GM23338 (cell line): ENCODE measurements at regions not wholly inside any gene's neighbourhood (a gene's known extent, or its start where the extent isn't known, plus 50 kb on each side); places are given as distances from the start of the nearest gene placed in this dataset.

Experiments
- ATAC-seq: fragments of 200-7000 bp; cut with Tn5 transposase; 3 replicates; pipeline ENCODE4 v1.9.1; 2020
- DNase-seq: peaks from one replicate; pipeline ENCODE4 v3.0.0-alpha.2; 2015; ENCODE audit warnings: low spot score
- H2AFZ ChIP-seq: fragments of 200-600 bp; sonication (generic); 2 replicates; pipeline ENCODE4 v1.8.0; 2016; ENCODE audit warnings: antibody characterized with exemption, mild to moderate bottlenecking, moderate library complexity
- H3F3A ChIP-seq: fragments of 200-600 bp; sonication (generic); replicated peaks from 2 replicates; pipeline ENCODE4 v1.8.0; 2017; ENCODE audit warnings: antibody characterized with exemption, mixed run types, low read depth
- H3K27ac ChIP-seq: fragments of 200-600 bp; sonication (generic); 2 replicates; pipeline ENCODE4 v1.6.1; 2016; ENCODE audit warnings: low read depth
- H3K27me3 ChIP-seq: fragments of 200-600 bp; sonication (generic); 2 replicates; pipeline ENCODE4 v1.8.0; 2016; ENCODE audit warnings: mild to moderate bottlenecking, mixed run types, moderate library complexity; ENCODE audit not compliant: insufficient read depth
- H3K36me3 ChIP-seq: fragments of 200-600 bp; sonication (generic); 2 replicates; pipeline ENCODE4 v1.8.0; 2016; ENCODE audit warnings: mild to moderate bottlenecking; ENCODE audit not compliant: insufficient read depth
- H3K4me1 ChIP-seq: fragments of 200-600 bp; sonication (generic); 2 replicates; pipeline ENCODE4 v1.8.0; 2016; ENCODE audit warnings: mild to moderate bottlenecking, moderate library complexity; ENCODE audit not compliant: insufficient read depth
- H3K4me2 ChIP-seq: fragments of 200-600 bp; sonication (generic); 2 replicates; pipeline ENCODE4 v1.7.1; 2017; ENCODE audit warnings: mixed run types
- H3K4me3 ChIP-seq: fragments of 200-600 bp; sonication (generic); 2 replicates; pipeline ENCODE4 v1.6.1; 2016; ENCODE audit warnings: mixed run types
- H3K79me2 ChIP-seq: fragments of 200-600 bp; sonication (generic); replicated peaks from 2 replicates; pipeline ENCODE4 v1.8.0; 2017; ENCODE audit warnings: mild to moderate bottlenecking; ENCODE audit not compliant: insufficient read depth
- H3K9me2 ChIP-seq: fragments of 200-600 bp; sonication (generic); 2 replicates; pipeline ENCODE4 v1.8.0; 2017; ENCODE audit not compliant: insufficient read depth
- H4K20me1 ChIP-seq: fragments of 200-600 bp; sonication (generic); replicated peaks from 2 replicates; pipeline ENCODE4 v1.8.0; 2017; ENCODE audit warnings: mild to moderate bottlenecking; ENCODE audit not compliant: insufficient read depth
- H3K27ac Mint-ChIP-seq: 2 replicates; pipeline ENCODE4 v1.8.0; 2020; ENCODE audit warnings: inconsistent platforms, mild to moderate bottlenecking, moderate library complexity, mixed read lengths
- H3K27me3 Mint-ChIP-seq: 3 replicates; pipeline ENCODE4 v1.8.0; 2022; ENCODE audit warnings: low read depth, mild to moderate bottlenecking, moderate library complexity, mixed read lengths, inconsistent platforms; ENCODE audit not compliant: insufficient read depth, poor library complexity
- H3K36me3 Mint-ChIP-seq: 3 replicates; pipeline ENCODE4 v1.8.0; 2021; ENCODE audit warnings: low read depth, mild to moderate bottlenecking, inconsistent platforms, moderate library complexity, mixed read lengths
- H3K4me1 Mint-ChIP-seq: 3 replicates; pipeline ENCODE4 v1.8.0; 2020; ENCODE audit warnings: mild to moderate bottlenecking, inconsistent platforms, mixed read lengths
- H3K4me3 Mint-ChIP-seq: 3 replicates; pipeline ENCODE4 v1.8.0; 2021; ENCODE audit warnings: moderate library complexity, mild to moderate bottlenecking, inconsistent platforms, mixed read lengths
- H3K9me3 Mint-ChIP-seq: 3 replicates; pipeline ENCODE4 v1.8.0; 2020; ENCODE audit warnings: moderate library complexity, mild to moderate bottlenecking, inconsistent platforms, mixed read lengths
- CREB1 ChIP-seq: fragments of 250-450 bp; sonication (Bioruptor Pico); IDR thresholded peaks from 2 replicates; pipeline ENCODE4 v1.5.0; 2020; ENCODE audit warnings: low read depth, mild to moderate bottlenecking, moderate library complexity
- CTCF ChIP-seq, 2 experiments: fragments of 200-600 bp in 1 of 2; sonication (generic) in 1 of 2; conservative IDR thresholded peaks; 2 replicates each; pipeline versions ENCODE4 v1.5.1 to v1.6.1; 2016 to 2017; ENCODE audit warnings: antibody characterized with exemption in 2 of 2, low read depth in 2 of 2, mild to moderate bottlenecking in 2 of 2, moderate library complexity in 1 of 2
- ETS1 ChIP-seq: IDR thresholded peaks from 2 replicates; pipeline ENCODE4 v1.6.1; 2016; ENCODE audit warnings: antibody characterized with exemption
- EZH2 ChIP-seq: fragments of 200-600 bp; sonication (generic); IDR thresholded peaks from one replicate; pipeline ENCODE4 v1.8.0; 2017; ENCODE audit warnings: antibody characterized with exemption, mild to moderate bottlenecking, low read depth; ENCODE audit not compliant: unreplicated experiment
- EZH2phosphoT487 ChIP-seq: fragments of 200-600 bp; sonication (generic); IDR thresholded peaks from one replicate; pipeline ENCODE4 v1.8.1; 2018; ENCODE audit warnings: antibody characterized with exemption; ENCODE audit not compliant: unreplicated experiment
- JUNB ChIP-seq: IDR thresholded peaks from one replicate; pipeline ENCODE4 v1.6.1; 2016; ENCODE audit warnings: antibody characterized with exemption; ENCODE audit not compliant: unreplicated experiment
- NANOG ChIP-seq: IDR thresholded peaks from 2 replicates; pipeline ENCODE4 v1.6.1; 2016; ENCODE audit warnings: antibody characterized with exemption, borderline replicate concordance
- POLR2AphosphoS5 ChIP-seq: IDR thresholded peaks from 2 replicates; pipeline ENCODE4 v1.6.1; 2016; ENCODE audit warnings: antibody characterized with exemption, low read depth
- REST ChIP-seq: IDR thresholded peaks from one replicate; pipeline ENCODE4 v1.6.1; 2018; ENCODE audit warnings: antibody characterized with exemption; ENCODE audit not compliant: unreplicated experiment
- STAT1 ChIP-seq: IDR thresholded peaks from one replicate; pipeline ENCODE4 v1.6.1; 2016; ENCODE audit warnings: antibody characterized with exemption; ENCODE audit not compliant: unreplicated experiment
- ZNF114 ChIP-seq: fragments of 250-450 bp; sonication (Bioruptor Pico); IDR thresholded peaks from 2 replicates; pipeline ENCODE4 v1.5.0; 2020; ENCODE audit warnings: mild to moderate bottlenecking, moderate library complexity
- ZNF331 ChIP-seq: fragments of 250-450 bp; sonication (Bioruptor Pico); IDR thresholded peaks from 2 replicates; pipeline ENCODE4 v1.5.0; 2020; ENCODE audit warnings: low read depth, mild to moderate bottlenecking, moderate library complexity
- TF ChIP-seq, protein P1 (sequence below): fragments of 250-450 bp; sonication (Bioruptor Pico); IDR thresholded peaks from 2 replicates; pipeline ENCODE4 v1.5.0; 2020; ENCODE audit warnings: mild to moderate bottlenecking, moderate library complexity

GRCh38 chr1:30048905-30049304 lies 674.5 kb downstream of the MATN1 start:
- Histone ChIP-seq H3K4me2 (no peak overlapping the region), H3K27me3 (no peaks in the 10 kb centered on the region), H3K9me2 (no peaks in the 10 kb centered on the region), H3K4me3 (no peak overlapping the region), H3K27ac (no peak overlapping the region), H4K20me1 (no peaks in the 10 kb centered on the region), H3K4me1 (peaks cover 4% of the 10 kb centered on the region; the same call in 1 of the 2 replicates), H2AFZ (no peak overlapping the region), H3K36me3 (no peaks in the 10 kb centered on the region), H3K79me2 (no peaks in the 10 kb centered on the region), H3F3A (no peaks in the 10 kb centered on the region)
- H3K4me3 Mint-ChIP-seq = no peak overlapping the region
- peaks cover 4% of the 10 kb centered on the region; the same call in 2 of the 3 replicates for H3K9me3 Mint-ChIP-seq
- peaks cover 6% of the 10 kb centered on the region for H3K27me3 Mint-ChIP-seq
- H3K36me3 Mint-ChIP-seq = peaks cover 2% of the 10 kb centered on the region; the same call in 1 of the 3 replicates
- peaks cover 11% of the 10 kb centered on the region for H3K4me1 Mint-ChIP-seq
- ATAC-seq (no peak), DNase-seq (no peak)
- TF ChIP-seq ZNF331 (CRISPR knock-in tag) (no peak), CREB1 (CRISPR knock-in tag) (no peak), EZH2phosphoT487 (no peak), JUNB (no peak), CTCF (conservative IDR thresholded peaks at IDR 0.05; ENCODE audit: low read depth in 2 of 2) (no peak), EZH2 (no peak), POLR2AphosphoS5 (no peak), ETS1 (no peak), NANOG (no peak), ZNF114 (CRISPR knock-in tag) (no peak), REST (no peak), STAT1 (no peak)
- TF ChIP-seq, protein P1, sequence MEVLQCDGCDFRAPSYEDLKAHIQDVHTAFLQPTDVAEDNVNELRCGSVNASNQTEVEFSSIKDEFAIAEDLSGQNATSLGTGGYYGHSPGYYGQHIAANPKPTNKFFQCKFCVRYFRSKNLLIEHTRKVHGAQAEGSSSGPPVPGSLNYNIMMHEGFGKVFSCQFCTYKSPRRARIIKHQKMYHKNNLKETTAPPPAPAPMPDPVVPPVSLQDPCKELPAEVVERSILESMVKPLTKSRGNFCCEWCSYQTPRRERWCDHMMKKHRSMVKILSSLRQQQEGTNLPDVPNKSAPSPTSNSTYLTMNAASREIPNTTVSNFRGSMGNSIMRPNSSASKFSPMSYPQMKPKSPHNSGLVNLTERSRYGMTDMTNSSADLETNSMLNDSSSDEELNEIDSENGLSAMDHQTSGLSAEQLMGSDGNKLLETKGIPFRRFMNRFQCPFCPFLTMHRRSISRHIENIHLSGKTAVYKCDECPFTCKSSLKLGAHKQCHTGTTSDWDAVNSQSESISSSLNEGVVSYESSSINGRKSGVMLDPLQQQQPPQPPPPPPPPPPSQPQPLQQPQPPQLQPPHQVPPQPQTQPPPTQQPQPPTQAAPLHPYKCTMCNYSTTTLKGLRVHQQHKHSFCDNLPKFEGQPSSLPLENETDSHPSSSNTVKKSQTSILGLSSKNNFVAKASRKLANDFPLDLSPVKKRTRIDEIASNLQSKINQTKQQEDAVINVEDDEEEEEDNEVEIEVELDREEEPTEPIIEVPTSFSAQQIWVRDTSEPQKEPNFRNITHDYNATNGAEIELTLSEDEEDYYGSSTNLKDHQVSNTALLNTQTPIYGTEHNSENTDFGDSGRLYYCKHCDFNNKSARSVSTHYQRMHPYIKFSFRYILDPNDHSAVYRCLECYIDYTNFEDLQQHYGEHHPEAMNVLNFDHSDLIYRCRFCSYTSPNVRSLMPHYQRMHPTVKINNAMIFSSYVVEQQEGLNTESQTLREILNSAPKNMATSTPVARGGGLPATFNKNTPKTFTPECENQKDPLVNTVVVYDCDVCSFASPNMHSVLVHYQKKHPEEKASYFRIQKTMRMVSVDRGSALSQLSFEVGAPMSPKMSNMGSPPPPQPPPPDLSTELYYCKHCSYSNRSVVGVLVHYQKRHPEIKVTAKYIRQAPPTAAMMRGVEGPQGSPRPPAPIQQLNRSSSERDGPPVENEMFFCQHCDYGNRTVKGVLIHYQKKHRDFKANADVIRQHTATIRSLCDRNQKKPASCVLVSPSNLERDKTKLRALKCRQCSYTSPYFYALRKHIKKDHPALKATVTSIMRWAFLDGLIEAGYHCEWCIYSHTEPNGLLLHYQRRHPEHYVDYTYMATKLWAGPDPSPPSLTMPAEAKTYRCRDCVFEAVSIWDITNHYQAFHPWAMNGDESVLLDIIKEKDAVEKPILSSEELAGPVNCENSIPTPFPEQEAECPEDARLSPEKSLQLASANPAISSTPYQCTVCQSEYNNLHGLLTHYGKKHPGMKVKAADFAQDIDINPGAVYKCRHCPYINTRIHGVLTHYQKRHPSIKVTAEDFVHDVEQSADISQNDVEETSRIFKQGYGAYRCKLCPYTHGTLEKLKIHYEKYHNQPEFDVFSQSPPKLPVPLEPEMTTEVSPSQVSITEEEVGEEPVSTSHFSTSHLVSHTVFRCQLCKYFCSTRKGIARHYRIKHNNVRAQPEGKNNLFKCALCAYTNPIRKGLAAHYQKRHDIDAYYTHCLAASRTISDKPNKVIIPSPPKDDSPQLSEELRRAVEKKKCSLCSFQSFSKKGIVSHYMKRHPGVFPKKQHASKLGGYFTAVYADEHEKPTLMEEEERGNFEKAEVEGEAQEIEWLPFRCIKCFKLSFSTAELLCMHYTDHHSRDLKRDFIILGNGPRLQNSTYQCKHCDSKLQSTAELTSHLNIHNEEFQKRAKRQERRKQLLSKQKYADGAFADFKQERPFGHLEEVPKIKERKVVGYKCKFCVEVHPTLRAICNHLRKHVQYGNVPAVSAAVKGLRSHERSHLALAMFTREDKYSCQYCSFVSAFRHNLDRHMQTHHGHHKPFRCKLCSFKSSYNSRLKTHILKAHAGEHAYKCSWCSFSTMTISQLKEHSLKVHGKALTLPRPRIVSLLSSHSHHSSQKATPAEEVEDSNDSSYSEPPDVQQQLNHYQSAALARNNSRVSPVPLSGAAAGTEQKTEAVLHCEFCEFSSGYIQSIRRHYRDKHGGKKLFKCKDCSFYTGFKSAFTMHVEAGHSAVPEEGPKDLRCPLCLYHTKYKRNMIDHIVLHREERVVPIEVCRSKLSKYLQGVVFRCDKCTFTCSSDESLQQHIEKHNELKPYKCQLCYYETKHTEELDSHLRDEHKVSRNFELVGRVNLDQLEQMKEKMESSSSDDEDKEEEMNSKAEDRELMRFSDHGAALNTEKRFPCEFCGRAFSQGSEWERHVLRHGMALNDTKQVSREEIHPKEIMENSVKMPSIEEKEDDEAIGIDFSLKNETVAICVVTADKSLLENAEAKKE (CRISPR knock-in tag) = no peak
- H3K27ac Mint-ChIP-seq = no peak overlapping the region
